Neuron (in vitro differentiated cells): ENCODE measurements at regions not wholly inside any gene's neighbourhood (a gene's known extent, or its start where the extent isn't known, plus 50 kb on each side); places are given as distances from the start of the nearest gene placed in this dataset.

Experiments used
- H2AFZ ChIP-seq: one replicate; pipeline ENCODE4 v1.6.1; 2013; ENCODE audit warnings: low read depth, mild to moderate bottlenecking, inconsistent platforms, low read length, moderate library complexity
- H3K27me3 ChIP-seq: one replicate; pipeline ENCODE4 v1.6.1; 2013; ENCODE audit warnings: low read length; ENCODE audit not compliant: insufficient read depth
- H3K36me3 ChIP-seq: one replicate; pipeline ENCODE4 v1.6.1; 2013; ENCODE audit warnings: low read length; ENCODE audit not compliant: insufficient read depth
- H3K4me1 ChIP-seq: one replicate; pipeline ENCODE4 v1.6.1; 2013; ENCODE audit warnings: low read length; ENCODE audit not compliant: insufficient read depth
- H3K4me3 ChIP-seq: 2 replicates; pipeline ENCODE4 v1.5.1; 2013; ENCODE audit warnings: mild to moderate bottlenecking, low read length, moderate library complexity
- H3K9me3 ChIP-seq: one replicate; pipeline ENCODE4 v1.6.1; 2013; ENCODE audit warnings: low read length

GRCh38 chr18:68431111-68431921 lies 283.6 kb downstream of the TMX3 start:
- H3K4me3 ChIP-seq, result no peak overlapping the region
- H3K36me3 ChIP-seq, result no peaks in the 10 kb centered on the region
- peaks cover 21% of the 10 kb centered on the region for H3K4me1 ChIP-seq
- H3K27me3 ChIP-seq, result no peaks in the 10 kb centered on the region
- H3K9me3 ChIP-seq, result no peaks in the 10 kb centered on the region
- H2AFZ ChIP-seq, result no peak overlapping the region

- no peaks in the 10 kb centered on the region for H3K9me3 ChIP-seq
- no peak overlapping the region for H2AFZ ChIP-seq
- no peaks in the 10 kb centered on the region for H3K36me3 ChIP-seq
- H3K4me3 ChIP-seq, result no peak overlapping the region
- H3K27me3 ChIP-seq, result no peaks in the 10 kb centered on the region
- peaks cover 21% of the 10 kb centered on the region for H3K4me1 ChIP-seq
These were observed 285.1 kb downstream of the TMX3 start for GRCh38 chr18:68429841-68430240.

GRCh38 chr18:68429111-68429510 lies 285.8 kb downstream of the TMX3 start:
- Histone ChIP-seq H3K4me1 (peaks cover 21% of the 10 kb centered on the region), H2AFZ (no peak overlapping the region), H3K9me3 (no peaks in the 10 kb centered on the region), H3K4me3 (no peak overlapping the region), H3K27me3 (no peaks in the 10 kb centered on the region), H3K36me3 (no peaks in the 10 kb centered on the region)

GRCh38 chr18:68428661-68429060 lies 286.2 kb downstream of the TMX3 start:
- peaks cover 21% of the 10 kb centered on the region for H3K4me1 ChIP-seq
- no peaks in the 10 kb centered on the region for H3K36me3 ChIP-seq
- no peak overlapping the region for H2AFZ ChIP-seq
- no peaks in the 10 kb centered on the region for H3K27me3 ChIP-seq
- H3K4me3 ChIP-seq, result no peak overlapping the region
- no peaks in the 10 kb centered on the region for H3K9me3 ChIP-seq

- Histone ChIP-seq H3K4me3 (no peak overlapping the region), H3K36me3 (no peaks in the 10 kb centered on the region), H2AFZ (no peak overlapping the region)
These were observed 286.9 kb downstream of the TMX3 start for GRCh38 chr18:68427951-68428401.

GRCh38 chr18:68426731-68427315 lies 288.1 kb downstream of the TMX3 start:
- no peak overlapping the region for H2AFZ ChIP-seq
- H3K36me3 ChIP-seq, result no peaks in the 10 kb centered on the region
- no peaks in the 10 kb centered on the region for H3K27me3 ChIP-seq
- H3K4me3 ChIP-seq, result no peak overlapping the region
- H3K9me3 ChIP-seq, result no peaks in the 10 kb centered on the region
- H3K4me1 ChIP-seq, result peaks cover 21% of the 10 kb centered on the region

More at GRCh38 chr18:68427951-68428401, 286.9 kb downstream of the TMX3 start:
- Histone ChIP-seq H3K4me1 (peaks cover 21% of the 10 kb centered on the region), H3K27me3 (no peaks in the 10 kb centered on the region), H3K9me3 (no peaks in the 10 kb centered on the region)

GRCh38 chr18:68418881-68419280 lies 296.0 kb downstream of the TMX3 start:
- Histone ChIP-seq H3K27me3 (no peaks in the 10 kb centered on the region), H2AFZ (no peak overlapping the region), H3K4me3 (no peak overlapping the region), H3K9me3 (no peaks in the 10 kb centered on the region), H3K36me3 (no peaks in the 10 kb centered on the region), H3K4me1 (peaks cover 5% of the 10 kb centered on the region)

- Histone ChIP-seq H3K4me3 (no peak overlapping the region), H3K4me1 (peaks cover 5% of the 10 kb centered on the region), H2AFZ (peak overlapping the region; percentile 57), H3K36me3 (no peaks in the 10 kb centered on the region), H3K9me3 (no peaks in the 10 kb centered on the region), H3K27me3 (no peaks in the 10 kb centered on the region)
These were observed 296.6 kb downstream of the TMX3 start for GRCh38 chr18:68418226-68418868.

- H2AFZ ChIP-seq, result peak overlapping the region; percentile 57
- no peak overlapping the region for H3K4me3 ChIP-seq
- peaks cover 5% of the 10 kb centered on the region for H3K4me1 ChIP-seq
- no peaks in the 10 kb centered on the region for H3K36me3 ChIP-seq
- no peaks in the 10 kb centered on the region for H3K27me3 ChIP-seq
- no peaks in the 10 kb centered on the region for H3K9me3 ChIP-seq
These were observed 297.1 kb downstream of the TMX3 start for GRCh38 chr18:68417826-68418225.

GRCh38 chr18:68417166-68417799 lies 297.6 kb downstream of the TMX3 start:
- no peaks in the 10 kb centered on the region for H3K9me3 ChIP-seq
- no peak overlapping the region for H3K4me3 ChIP-seq
- H3K4me1 ChIP-seq, result peaks cover 5% of the 10 kb centered on the region
- H3K27me3 ChIP-seq, result no peaks in the 10 kb centered on the region
- H2AFZ ChIP-seq, result peak overlapping the region; percentile 57
- no peaks in the 10 kb centered on the region for H3K36me3 ChIP-seq

GRCh38 chr18:68414407-68414806 lies 300.5 kb downstream of the TMX3 start:
- Histone ChIP-seq H3K4me1 (peaks cover 5% of the 10 kb centered on the region), H2AFZ (no peak overlapping the region), H3K27me3 (no peaks in the 10 kb centered on the region), H3K4me3 (no peak overlapping the region), H3K9me3 (no peaks in the 10 kb centered on the region), H3K36me3 (no peaks in the 10 kb centered on the region)

GRCh38 chr18:68409576-68409975 lies 305.3 kb downstream of the TMX3 start:
- Histone ChIP-seq H3K4me3 (no peak overlapping the region), H3K27me3 (no peaks in the 10 kb centered on the region), H3K36me3 (no peaks in the 10 kb centered on the region), H3K4me1 (no peaks in the 10 kb centered on the region), H2AFZ (no peak overlapping the region), H3K9me3 (no peaks in the 10 kb centered on the region)

- H3K27me3 ChIP-seq, result no peaks in the 10 kb centered on the region
- no peaks in the 10 kb centered on the region for H3K9me3 ChIP-seq
- H3K4me3 ChIP-seq, result no peak overlapping the region
- H2AFZ ChIP-seq, result peak overlapping the region; percentile 46
- H3K36me3 ChIP-seq, result no peaks in the 10 kb centered on the region
- no peaks in the 10 kb centered on the region for H3K4me1 ChIP-seq
These were observed 308.1 kb downstream of the TMX3 start for GRCh38 chr18:68406761-68407160.
